Transverse colon (tissue), 4 donors: ENCODE measurements at regions not wholly inside any gene's neighbourhood (a gene's known extent, or its start where the extent isn't known, plus 50 kb on each side); places are given as distances from the start of the nearest gene placed in this dataset.

Experiments used
- DNase-seq: peaks from one replicate; pipeline ENCODE4 v3.0.0-alpha.2; 2019
- H3K27ac ChIP-seq, 4 donors: fragments of 200-600 bp; sonication (generic); 2 replicates each; pipeline ENCODE4 v1.5.1; 2016 to 2018; ENCODE audit warnings: inconsistent platforms in 4 of 4
- H3K27me3 ChIP-seq: fragments of 200-600 bp; sonication (generic); 2 replicates; pipeline ENCODE4 v1.5.1; 2017; ENCODE audit warnings: inconsistent platforms
- H3K36me3 ChIP-seq, 4 donors: fragments of 200-600 bp; sonication (generic); 2 replicates each; pipeline ENCODE4 v1.5.1; 2017 to 2019; ENCODE audit warnings: inconsistent platforms in 4 of 4
- H3K4me1 ChIP-seq, 4 donors: fragments of 200-600 bp; sonication (generic); 2 replicates each; pipeline ENCODE4 v1.5.1; 2017 to 2020; ENCODE audit warnings: inconsistent platforms in 4 of 4
- H3K4me3 ChIP-seq, 4 donors: fragments of 200-600 bp; sonication (generic); 1 replicate in 1 of 4; 2 replicates in 3 of 4; pipeline versions ENCODE4 v1.5.1 to v1.6.1; 2017 to 2019; ENCODE audit warnings: inconsistent platforms in 4 of 4
- H3K9me3 ChIP-seq, 2 donors: fragments of 200-600 bp; sonication (generic); 2 replicates each; pipeline ENCODE4 v1.5.1; 2017 to 2019; ENCODE audit warnings: inconsistent platforms in 2 of 2
- EP300 ChIP-seq: sonication (generic); formaldehyde crosslinking; IDR thresholded peaks from one replicate; pipeline ENCODE4 v1.6.1; 2017; ENCODE audit warnings: antibody characterized with exemption, low read depth
- POLR2A ChIP-seq: fragments of 450-650 bp; IDR thresholded peaks from one replicate; pipeline ENCODE4 v1.6.1; 2016; ENCODE audit warnings: antibody characterized with exemption, mild to moderate bottlenecking, moderate library complexity
- POLR2AphosphoS5 ChIP-seq, 3 donors: sonication (generic); formaldehyde crosslinking; IDR thresholded peaks; one replicate each; pipeline ENCODE4 v1.6.1; 2016; ENCODE audit warnings: antibody characterized with exemption in 3 of 3
- WGBS, 2 donors: methylation state at CpG; one replicate each; pipeline ENCODE4 v1.1.5; 2018; ENCODE audit warnings: low coverage in 1 of 2; 5-methylcytosine and 5-hydroxymethylcytosine counted together
- in situ Hi-C, 4 donors: fragments of 200-750 bp; cut with MboI; loops; one replicate each; pipeline versions ENCODE4 v1.15.0 to v1.15.1; 2017; ENCODE audit warnings: low sequenced_read_pairs in 3 of 4, low pct_ligation_motif_present in 1 of 4, low pct_unique_long_range_greater_than_20kb in 1 of 4
- intact Hi-C: fragments of 100-400 bp; cut with DNase I; formaldehyde crosslinking; loops from one replicate; pipeline ENCODE4 v1.15.1; 2023; ENCODE audit warnings: low total_unique reads
- TF ChIP-seq, protein P1 (sequence below), 5 experiments: fragments of 200-600 bp in 3 of 5; fragments of 450-650 bp in 2 of 5; sonication (generic) in 3 of 5; IDR thresholded peaks; 1 replicate in 2 of 5; 2 replicates in 3 of 5; pipeline ENCODE4 v1.5.1; 2016 to 2017; ENCODE audit warnings: antibody characterized with exemption in 5 of 5, inconsistent platforms in 3 of 5, mild to moderate bottlenecking in 2 of 5, moderate library complexity in 1 of 5

DNA sequence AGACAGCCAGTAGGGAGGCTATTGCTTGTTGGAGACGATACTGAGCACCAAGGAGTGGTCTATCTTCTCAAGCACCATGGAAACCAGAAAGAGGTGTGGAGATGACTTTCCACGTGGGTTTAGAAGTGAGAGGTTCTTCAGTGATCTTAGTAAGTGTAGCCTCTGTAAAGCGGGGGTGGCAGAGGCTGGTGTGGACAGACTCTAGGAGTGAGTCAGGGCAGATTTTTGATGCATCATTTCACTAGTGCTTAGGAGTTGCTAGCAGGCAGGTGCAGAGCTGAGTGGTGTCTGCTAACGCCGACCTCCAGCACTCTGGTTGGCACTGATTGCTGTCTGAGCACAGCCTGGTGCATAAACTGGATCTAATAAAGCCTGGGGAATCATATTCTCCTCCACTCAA is 78.4 kb upstream of the ADO start:
- Histone ChIP-seq H3K4me3 (no peak overlapping the region), H3K9me3 (no peaks in the 10 kb centered on the region), H3K36me3 (no peaks in the 10 kb centered on the region), H3K27ac (no peak overlapping the region), H3K27me3 (no peaks in the 10 kb centered on the region), H3K4me1 (no peaks in the 10 kb centered on the region)
- in situ Hi-C loops: no loop called here
- no peak for DNase-seq
- no peak for TF ChIP-seq POLR2A
- TF ChIP-seq POLR2AphosphoS5 (IDR thresholded peaks at IDR 0.05): no peak
- TF ChIP-seq, protein P1, sequence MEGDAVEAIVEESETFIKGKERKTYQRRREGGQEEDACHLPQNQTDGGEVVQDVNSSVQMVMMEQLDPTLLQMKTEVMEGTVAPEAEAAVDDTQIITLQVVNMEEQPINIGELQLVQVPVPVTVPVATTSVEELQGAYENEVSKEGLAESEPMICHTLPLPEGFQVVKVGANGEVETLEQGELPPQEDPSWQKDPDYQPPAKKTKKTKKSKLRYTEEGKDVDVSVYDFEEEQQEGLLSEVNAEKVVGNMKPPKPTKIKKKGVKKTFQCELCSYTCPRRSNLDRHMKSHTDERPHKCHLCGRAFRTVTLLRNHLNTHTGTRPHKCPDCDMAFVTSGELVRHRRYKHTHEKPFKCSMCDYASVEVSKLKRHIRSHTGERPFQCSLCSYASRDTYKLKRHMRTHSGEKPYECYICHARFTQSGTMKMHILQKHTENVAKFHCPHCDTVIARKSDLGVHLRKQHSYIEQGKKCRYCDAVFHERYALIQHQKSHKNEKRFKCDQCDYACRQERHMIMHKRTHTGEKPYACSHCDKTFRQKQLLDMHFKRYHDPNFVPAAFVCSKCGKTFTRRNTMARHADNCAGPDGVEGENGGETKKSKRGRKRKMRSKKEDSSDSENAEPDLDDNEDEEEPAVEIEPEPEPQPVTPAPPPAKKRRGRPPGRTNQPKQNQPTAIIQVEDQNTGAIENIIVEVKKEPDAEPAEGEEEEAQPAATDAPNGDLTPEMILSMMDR (IDR thresholded peaks at IDR 0.05): no peak
- TF ChIP-seq EP300: no peak
- 72% methylated on average over 5 of the region's 5 CpGs; no CpG with 5 or more reads in 1 of the 2 donors for WGBS, 2 donors
- intact Hi-C loops: no loop called here

DNA sequence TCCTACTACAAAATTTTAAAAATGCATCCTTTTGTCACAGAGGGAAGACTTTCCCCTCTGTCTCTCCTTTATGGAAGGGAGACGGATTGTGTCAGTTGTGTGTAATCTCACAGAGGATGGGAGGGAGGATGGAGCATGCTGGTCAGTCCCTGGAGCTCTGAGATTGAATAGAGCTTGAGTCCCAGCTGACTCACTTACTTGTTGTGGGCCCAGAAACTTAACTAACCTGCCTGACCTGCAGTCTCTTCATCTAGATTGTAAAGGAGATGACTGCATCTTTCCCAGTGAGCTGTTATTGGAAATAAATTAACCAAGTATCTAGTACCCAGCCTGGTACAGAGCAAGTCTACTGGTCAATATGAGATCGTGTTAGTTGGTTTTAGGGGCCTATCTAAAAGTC is 77.9 kb upstream of the ADO start:
- Histone ChIP-seq H3K36me3 (no peaks in the 10 kb centered on the region), H3K4me1 (no peaks in the 10 kb centered on the region), H3K4me3 (no peak overlapping the region), H3K9me3 (no peaks in the 10 kb centered on the region), H3K27ac (no peak overlapping the region), H3K27me3 (no peaks in the 10 kb centered on the region)
- TF ChIP-seq, protein P1 (IDR thresholded peaks at IDR 0.05): no peak
- TF ChIP-seq POLR2AphosphoS5 (IDR thresholded peaks at IDR 0.05) (no peak), POLR2A (no peak), EP300 (no peak)
- no peak for DNase-seq
- WGBS, 2 donors: 77 to 100% methylated on average over 1 to 2 of the region's 2 CpGs
- intact Hi-C loops: no loop called here
- in situ Hi-C loops: no loop called here

DNA sequence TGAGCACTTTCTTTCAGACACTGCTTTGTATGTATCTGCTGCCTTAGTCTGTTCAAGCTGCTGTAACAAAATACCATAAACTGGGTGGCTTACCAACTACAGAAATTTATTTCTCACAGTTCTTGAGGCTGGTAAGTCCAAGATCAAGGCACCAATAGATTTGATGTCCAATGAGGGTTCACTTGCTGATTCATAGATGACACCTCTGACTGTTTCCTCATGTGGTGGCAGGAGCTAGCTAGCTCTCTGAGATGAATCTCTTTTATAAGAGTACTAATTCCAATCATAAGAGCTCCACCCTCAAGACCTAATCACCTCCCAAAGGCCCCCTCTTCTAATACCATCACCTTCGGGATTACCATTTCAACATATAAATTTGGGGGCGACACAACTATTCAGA is 76.6 kb upstream of the ADO start:
- WGBS, 2 donors: 94 to 100% methylated on average over 2 of the region's 2 CpGs
- H3K4me1 ChIP-seq: no peaks in the 10 kb centered on the region

DNA sequence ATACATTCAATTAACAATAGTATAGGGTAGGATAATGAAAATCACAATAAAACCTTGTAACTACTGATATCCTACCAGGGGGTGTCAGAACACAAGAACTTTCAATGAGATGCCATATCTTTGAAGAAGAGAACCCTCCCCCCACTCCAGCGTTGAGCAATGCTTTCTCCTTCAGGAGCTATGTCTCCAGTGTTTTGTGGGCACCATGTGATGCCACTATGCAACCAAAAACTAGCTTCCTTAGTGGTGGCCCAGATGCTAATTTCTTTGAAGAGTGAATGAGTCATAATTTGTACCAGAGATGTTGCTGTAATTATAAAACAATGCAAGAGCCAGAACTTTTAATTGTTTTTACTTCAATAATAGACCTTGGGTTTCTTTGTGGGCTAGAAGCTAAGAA is 76.0 kb upstream of the ADO start:
- Histone ChIP-seq H3K36me3 (no peaks in the 10 kb centered on the region), H3K27me3 (no peaks in the 10 kb centered on the region), H3K9me3 (no peaks in the 10 kb centered on the region), H3K27ac (no peak overlapping the region), H3K4me3 (no peak overlapping the region), H3K4me1 (no peaks in the 10 kb centered on the region)
- in situ Hi-C loops: no loop called here
- DNase-seq: no peak
- 60 to 69% methylated on average over 1 of the region's 1 CpG for WGBS, 2 donors
- TF ChIP-seq EP300: no peak
- no peak for TF ChIP-seq POLR2A
- TF ChIP-seq, protein P1 (IDR thresholded peaks at IDR 0.05): no peak
- intact Hi-C loops: no loop called here

More for the DNA sequence above, 76.6 kb upstream of the ADO start:
- TF ChIP-seq EP300 (no peak), POLR2A (no peak), POLR2AphosphoS5 (IDR thresholded peaks at IDR 0.05) (no peak)
- TF ChIP-seq, protein P1 (IDR thresholded peaks at IDR 0.05): no peak
- Histone ChIP-seq H3K27me3 (no peaks in the 10 kb centered on the region), H3K9me3 (no peaks in the 10 kb centered on the region), H3K4me3 (no peak overlapping the region), H3K36me3 (no peaks in the 10 kb centered on the region), H3K27ac (no peak overlapping the region)
- in situ Hi-C loops (no loop called here), intact Hi-C loops (no loop called here)
- DNase-seq: no peak
